Natural killer cell (primary cell): ENCODE measurements at regions not wholly inside any gene's neighbourhood (a gene's known extent, or its start where the extent isn't known, plus 50 kb on each side); places are given as distances from the start of the nearest gene placed in this dataset.

ENCODE experiments used
- ATAC-seq, 3 donors: fragments of 150-1000 bp in 2 of 3; fragments of 200-7000 bp in 1 of 3; cut with Tn5 transposase; 1 replicate in 1 of 3; 2 replicates in 2 of 3; pipeline ENCODE4 v1.10.0; 2021; ENCODE audit warnings: mild to moderate bottlenecking in 2 of 3, moderate library complexity in 2 of 3
- DNase-seq, 2 donors: peaks; one replicate each; pipeline versions ENCODE4 v3.0.0 to v3.0.0-alpha.2; 2013 to 2021; ENCODE audit warnings: mixed read lengths in 1 of 2
- H3K27ac ChIP-seq: one replicate; pipeline ENCODE4 v1.5.1; 2013; ENCODE audit warnings: mild to moderate bottlenecking, low read length
- H3K27me3 ChIP-seq: one replicate; pipeline ENCODE4 v1.6.1; 2013; ENCODE audit warnings: low read length; ENCODE audit not compliant: control insufficient read depth, insufficient read depth
- H3K36me3 ChIP-seq: one replicate; pipeline ENCODE4 v1.6.1; 2013; ENCODE audit warnings: low read length; ENCODE audit not compliant: control insufficient read depth, insufficient read depth
- H3K4me1 ChIP-seq: one replicate; pipeline ENCODE4 v1.6.1; 2013; ENCODE audit warnings: low read length; ENCODE audit not compliant: control insufficient read depth, insufficient read depth
- H3K4me3 ChIP-seq: one replicate; pipeline ENCODE4 v1.5.1; 2013; ENCODE audit warnings: low read length
- H3K9me3 ChIP-seq: one replicate; pipeline ENCODE4 v1.6.1; 2013; ENCODE audit warnings: low read length; ENCODE audit not compliant: control insufficient read depth, insufficient read depth
- H3K27ac Mint-ChIP-seq, 2 donors: one replicate each; pipeline ENCODE4 v1.8.0; 2022; ENCODE audit warnings: mild to moderate bottlenecking in 2 of 2, mixed read lengths in 2 of 2, moderate library complexity in 1 of 2
- H3K27me3 Mint-ChIP-seq, 2 donors: one replicate each; pipeline ENCODE4 v1.8.0; 2022; ENCODE audit warnings: low read depth in 2 of 2, mixed read lengths in 2 of 2
- H3K36me3 Mint-ChIP-seq: one replicate; pipeline ENCODE4 v1.8.0; 2022; ENCODE audit warnings: mixed read lengths
- H3K4me1 Mint-ChIP-seq, 2 donors: one replicate each; pipeline ENCODE4 v1.8.0; 2022; ENCODE audit warnings: mixed read lengths in 2 of 2
- H3K4me3 Mint-ChIP-seq: one replicate; pipeline ENCODE4 v1.8.0; 2022; ENCODE audit warnings: mild to moderate bottlenecking, moderate library complexity, mixed read lengths
- H3K9me3 Mint-ChIP-seq, 2 donors: one replicate each; pipeline ENCODE4 v1.8.0; 2022; ENCODE audit warnings: mixed read lengths in 2 of 2
- WGBS: methylation state at CpG from one replicate; pipeline ENCODE4 v1.1.7; 2013; ENCODE audit warnings: missing lambda C conversion rate; ENCODE audit not compliant: insufficient coverage; 5-methylcytosine and 5-hydroxymethylcytosine counted together
- intact Hi-C: fragments of 100-400 bp; cut with micrococcal nuclease; formaldehyde crosslinking; loops from one replicate; pipeline ENCODE4 v1.14.2; 2022
- TF ChIP-seq, protein P1 (sequence below): fragments of 200-600 bp; IDR thresholded peaks from one replicate; pipeline ENCODE4 v1.8.0; 2022; ENCODE audit warnings: antibody characterized with exemption

DNA sequence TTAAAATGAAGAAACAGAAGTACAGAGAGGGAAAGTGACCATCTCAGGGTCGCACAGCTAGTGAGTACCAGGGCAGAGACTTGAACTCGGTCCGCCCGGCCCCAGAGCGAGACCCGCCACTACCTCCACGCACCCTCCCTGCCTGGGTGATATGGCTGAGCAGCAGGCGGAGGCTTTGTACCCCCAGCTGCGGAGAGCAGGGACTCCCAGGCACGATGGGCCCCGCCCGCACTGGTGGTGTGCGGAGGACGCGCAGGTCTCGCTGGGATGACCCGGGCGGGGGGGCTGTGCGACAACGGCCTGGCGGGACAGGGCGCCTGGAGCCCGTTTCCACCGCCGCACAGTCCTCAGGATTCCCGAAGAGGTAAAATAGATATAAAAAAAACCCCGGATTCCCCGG is 64.7 kb upstream of the LARP1 start:
- H3K4me1 ChIP-seq: peaks cover 2% of the 10 kb centered on the region
- peaks cover 10% of the 10 kb centered on the region in 2 donors for H3K27me3 Mint-ChIP-seq
- H3K27me3 ChIP-seq: no peaks in the 10 kb centered on the region
- H3K9me3 ChIP-seq: no peaks in the 10 kb centered on the region
- no peaks in the 10 kb centered on the region for H3K36me3 Mint-ChIP-seq
- ATAC-seq (no peak), DNase-seq (no peak)
- TF ChIP-seq, protein P1, sequence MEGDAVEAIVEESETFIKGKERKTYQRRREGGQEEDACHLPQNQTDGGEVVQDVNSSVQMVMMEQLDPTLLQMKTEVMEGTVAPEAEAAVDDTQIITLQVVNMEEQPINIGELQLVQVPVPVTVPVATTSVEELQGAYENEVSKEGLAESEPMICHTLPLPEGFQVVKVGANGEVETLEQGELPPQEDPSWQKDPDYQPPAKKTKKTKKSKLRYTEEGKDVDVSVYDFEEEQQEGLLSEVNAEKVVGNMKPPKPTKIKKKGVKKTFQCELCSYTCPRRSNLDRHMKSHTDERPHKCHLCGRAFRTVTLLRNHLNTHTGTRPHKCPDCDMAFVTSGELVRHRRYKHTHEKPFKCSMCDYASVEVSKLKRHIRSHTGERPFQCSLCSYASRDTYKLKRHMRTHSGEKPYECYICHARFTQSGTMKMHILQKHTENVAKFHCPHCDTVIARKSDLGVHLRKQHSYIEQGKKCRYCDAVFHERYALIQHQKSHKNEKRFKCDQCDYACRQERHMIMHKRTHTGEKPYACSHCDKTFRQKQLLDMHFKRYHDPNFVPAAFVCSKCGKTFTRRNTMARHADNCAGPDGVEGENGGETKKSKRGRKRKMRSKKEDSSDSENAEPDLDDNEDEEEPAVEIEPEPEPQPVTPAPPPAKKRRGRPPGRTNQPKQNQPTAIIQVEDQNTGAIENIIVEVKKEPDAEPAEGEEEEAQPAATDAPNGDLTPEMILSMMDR: no peak
- intact Hi-C loops: no loop called here
- H3K27ac ChIP-seq: no peak overlapping the region
- no peaks in the 10 kb centered on the region for H3K36me3 ChIP-seq
- H3K4me3 ChIP-seq: no peak overlapping the region
- WGBS: 92% methylated on average over 28 of the region's 28 CpGs
- H3K9me3 Mint-ChIP-seq: no peaks in the 10 kb centered on the region
- no peaks in the 10 kb centered on the region for H3K4me1 Mint-ChIP-seq
- no peak overlapping the region for H3K27ac Mint-ChIP-seq
- H3K4me3 Mint-ChIP-seq: no peak overlapping the region

DNA sequence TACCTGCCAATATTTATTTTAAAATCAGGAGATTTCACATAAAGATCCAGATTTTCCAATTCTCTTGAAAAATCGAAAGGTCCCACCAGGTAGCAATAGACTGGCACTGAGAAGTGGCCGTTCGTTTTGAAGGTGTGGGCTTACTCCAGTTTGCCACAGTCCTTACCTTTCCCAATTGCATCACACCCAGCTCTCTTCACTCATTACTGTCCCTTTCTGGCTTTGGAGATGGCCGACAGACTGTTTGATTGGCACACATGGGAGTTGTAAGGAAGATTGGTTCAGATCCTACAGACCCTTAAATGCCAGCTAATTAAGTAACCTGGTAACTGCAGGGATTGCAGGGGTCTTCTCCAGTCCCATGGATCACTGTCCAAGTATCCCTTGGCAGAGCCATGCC is 68.7 kb upstream of the LARP1 start:
- H3K27me3 ChIP-seq: no peaks in the 10 kb centered on the region
- TF ChIP-seq, protein P1: no peak
- Mint-ChIP-seq H3K27me3 (peaks cover 0 to 6% of the 10 kb centered on the region in 2 donors), H3K27ac (no peak overlapping the region), H3K4me3 (no peak overlapping the region), H3K9me3 (no peaks in the 10 kb centered on the region), H3K36me3 (no peaks in the 10 kb centered on the region), H3K4me1 (peaks cover 6 to 10% of the 10 kb centered on the region in 2 donors)
- no peak overlapping the region for H3K27ac ChIP-seq
- intact Hi-C loops: no loop called here
- no peaks in the 10 kb centered on the region for H3K36me3 ChIP-seq
- peaks cover 12% of the 10 kb centered on the region for H3K4me1 ChIP-seq
- WGBS: 89% methylated on average over 4 of the region's 4 CpGs
- ATAC-seq (no peak), DNase-seq (no peak)
- H3K4me3 ChIP-seq: no peak overlapping the region
- no peaks in the 10 kb centered on the region for H3K9me3 ChIP-seq

DNA sequence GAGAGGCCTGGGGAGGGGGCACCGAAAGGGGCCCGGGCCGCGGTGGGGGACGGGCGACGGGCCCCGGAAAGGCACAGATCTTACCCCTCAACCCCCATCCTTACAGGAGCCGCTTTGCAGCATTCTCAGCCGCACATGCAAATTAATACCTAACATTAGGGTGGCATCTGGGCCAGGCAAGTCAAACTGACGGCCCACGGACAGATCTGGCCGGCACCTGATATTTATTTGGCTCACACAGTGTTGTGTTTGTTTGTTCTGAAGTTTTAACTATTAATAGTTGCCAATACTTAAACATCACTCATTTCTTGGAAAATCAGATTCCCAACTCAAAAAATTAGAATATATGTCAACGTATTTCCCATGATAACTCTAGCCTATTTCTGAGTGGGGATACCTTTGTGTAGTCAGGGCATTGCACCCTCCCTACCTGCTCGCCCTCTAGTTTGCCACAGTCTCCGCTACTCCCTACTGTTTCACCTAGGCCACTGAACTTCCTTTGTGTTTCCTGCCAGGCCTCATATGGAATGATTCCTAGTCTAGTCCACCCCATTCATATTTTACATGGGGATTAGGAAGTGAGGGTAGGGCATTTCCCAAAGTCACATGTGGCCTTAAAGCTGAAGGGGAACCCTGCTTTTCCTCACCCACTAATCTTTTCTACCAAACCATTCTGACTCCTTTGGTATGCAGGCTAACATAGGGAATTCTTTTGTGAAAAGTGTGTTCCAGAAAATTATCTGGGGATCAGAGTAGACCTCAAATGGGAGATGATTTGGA is 71.9 kb upstream of the LARP1 start:
- no peaks in the 10 kb centered on the region for H3K36me3 ChIP-seq
- H3K9me3 ChIP-seq: no peaks in the 10 kb centered on the region
- peak overlapping the region in 1 of 2 donors; percentile 78 for H3K27ac Mint-ChIP-seq
- no peaks in the 10 kb centered on the region for H3K27me3 ChIP-seq
- TF ChIP-seq, protein P1: no peak
- no peak overlapping the region for H3K27ac ChIP-seq
- H3K27me3 Mint-ChIP-seq: peaks cover 0 to 6% of the 10 kb centered on the region in 2 donors
- WGBS: 26% methylated on average over 13 of the region's 16 CpGs
- H3K4me3 ChIP-seq: peak overlapping the region; percentile 55
- H3K4me3 Mint-ChIP-seq: peak overlapping the region; percentile 82
- ATAC-seq: no peak
- no peak for DNase-seq
- peaks cover 6 to 10% of the 10 kb centered on the region in 2 donors for H3K4me1 Mint-ChIP-seq
- H3K4me1 ChIP-seq: peaks cover 11% of the 10 kb centered on the region
- no peaks in the 10 kb centered on the region for H3K9me3 Mint-ChIP-seq
- intact Hi-C loops: no loop called here
- H3K36me3 Mint-ChIP-seq: no peaks in the 10 kb centered on the region

DNA sequence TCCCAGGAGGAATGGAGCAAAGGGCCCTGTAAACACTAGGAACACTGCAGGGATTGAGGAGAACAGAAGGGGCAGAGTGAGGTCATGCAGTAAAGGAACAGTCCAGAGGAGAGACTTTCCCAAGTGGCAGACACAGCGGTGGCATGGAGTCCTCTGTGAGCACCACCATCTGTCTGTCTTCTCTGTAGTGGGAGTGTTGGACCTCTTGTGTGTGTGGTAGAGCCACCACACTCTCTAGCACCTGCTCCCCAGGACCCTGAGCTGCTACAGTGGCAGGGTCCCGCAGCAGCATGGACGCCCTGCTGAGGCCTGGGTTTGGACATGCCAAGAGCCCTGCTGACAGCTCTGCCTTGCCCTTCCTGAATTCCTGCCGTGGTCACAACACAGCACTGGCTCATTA is 75.7 kb upstream of the LARP1 start:
- TF ChIP-seq, protein P1: no peak
- Histone ChIP-seq H3K27ac (no peak overlapping the region), H3K4me3 (no peak overlapping the region), H3K4me1 (peaks cover 11% of the 10 kb centered on the region), H3K9me3 (no peaks in the 10 kb centered on the region), H3K36me3 (no peaks in the 10 kb centered on the region), H3K27me3 (no peaks in the 10 kb centered on the region)
- DNase-seq (no peak), ATAC-seq (no peak)
- WGBS: 96% methylated on average over 4 of the region's 4 CpGs
- Mint-ChIP-seq H3K4me1 (peaks cover 6 to 10% of the 10 kb centered on the region in 2 donors), H3K27ac (no peak overlapping the region), H3K4me3 (no peak overlapping the region), H3K36me3 (no peaks in the 10 kb centered on the region), H3K9me3 (no peaks in the 10 kb centered on the region), H3K27me3 (no peaks in the 10 kb centered on the region)
- intact Hi-C loops: no loop called here
